ENCODE measurements at regions not wholly inside any gene's neighbourhood (a gene's known extent, or its start where the extent isn't known, plus 50 kb on each side); places are given as distances from the start of the nearest gene placed in this dataset.

DNA sequence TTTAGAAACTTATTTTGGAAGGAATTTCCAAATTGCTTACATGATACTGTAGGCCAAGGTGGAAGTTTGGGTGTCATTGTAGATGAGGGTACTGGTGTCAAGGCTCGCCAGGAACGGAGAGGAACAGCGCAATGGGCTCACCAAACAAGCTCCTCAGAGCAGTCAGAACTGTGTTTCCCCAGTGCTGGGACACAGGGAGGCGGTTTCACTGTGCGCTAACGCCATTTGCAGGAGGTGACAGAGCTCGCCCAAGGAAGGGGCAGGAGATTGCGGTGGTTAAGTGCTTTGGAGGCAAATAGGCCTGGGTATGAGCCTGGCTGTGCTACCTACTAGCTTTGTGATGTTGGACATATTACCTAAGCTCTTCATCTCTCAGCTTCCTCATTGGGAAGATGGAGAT is 57.3 kb downstream of the HHEX start:
- CTCF ChIA-PET, result no interaction called here
- TF ChIP-seq, protein P1, sequence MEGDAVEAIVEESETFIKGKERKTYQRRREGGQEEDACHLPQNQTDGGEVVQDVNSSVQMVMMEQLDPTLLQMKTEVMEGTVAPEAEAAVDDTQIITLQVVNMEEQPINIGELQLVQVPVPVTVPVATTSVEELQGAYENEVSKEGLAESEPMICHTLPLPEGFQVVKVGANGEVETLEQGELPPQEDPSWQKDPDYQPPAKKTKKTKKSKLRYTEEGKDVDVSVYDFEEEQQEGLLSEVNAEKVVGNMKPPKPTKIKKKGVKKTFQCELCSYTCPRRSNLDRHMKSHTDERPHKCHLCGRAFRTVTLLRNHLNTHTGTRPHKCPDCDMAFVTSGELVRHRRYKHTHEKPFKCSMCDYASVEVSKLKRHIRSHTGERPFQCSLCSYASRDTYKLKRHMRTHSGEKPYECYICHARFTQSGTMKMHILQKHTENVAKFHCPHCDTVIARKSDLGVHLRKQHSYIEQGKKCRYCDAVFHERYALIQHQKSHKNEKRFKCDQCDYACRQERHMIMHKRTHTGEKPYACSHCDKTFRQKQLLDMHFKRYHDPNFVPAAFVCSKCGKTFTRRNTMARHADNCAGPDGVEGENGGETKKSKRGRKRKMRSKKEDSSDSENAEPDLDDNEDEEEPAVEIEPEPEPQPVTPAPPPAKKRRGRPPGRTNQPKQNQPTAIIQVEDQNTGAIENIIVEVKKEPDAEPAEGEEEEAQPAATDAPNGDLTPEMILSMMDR (IDR thresholded peaks at IDR 0.05; ENCODE audit: insufficient read depth, low read length, missing control alignments), result no peak
- POLR2A ChIA-PET, result no interaction called here
- no peak overlapping the region for H3K4me3 ChIP-seq (ENCODE audit: low read depth, low read length)
- no peak for DNase-seq (ENCODE audit: low read depth, low spot score)

DNA sequence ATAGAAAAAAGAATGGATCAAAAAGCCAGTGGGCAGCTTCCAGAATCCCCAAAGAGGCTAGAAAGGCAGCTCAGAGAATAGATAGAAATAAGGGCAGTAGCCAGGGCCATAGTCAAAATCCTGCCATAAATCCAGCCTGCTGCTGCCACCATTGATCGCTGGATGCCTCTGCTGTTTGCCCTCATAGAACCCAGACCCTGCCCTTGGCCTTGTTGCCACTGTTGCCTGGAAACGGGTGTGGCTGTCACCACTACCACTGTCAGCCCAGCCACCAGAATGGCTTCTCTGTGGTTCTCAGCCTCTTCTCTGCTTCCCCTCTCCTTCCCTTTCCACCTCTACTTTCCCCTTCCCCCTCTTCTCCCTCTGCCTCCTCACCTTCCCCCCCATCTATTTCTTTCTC is 57.8 kb downstream of the HHEX start:
- no peak overlapping the region for H3K4me3 ChIP-seq (ENCODE audit: low read depth, low read length)
- POLR2A ChIA-PET, result no interaction called here
- CTCF ChIA-PET, result no interaction called here
- no peak for DNase-seq (ENCODE audit: low read depth, low spot score)
- TF ChIP-seq, protein P1 (IDR thresholded peaks at IDR 0.05; ENCODE audit: insufficient read depth, low read length, missing control alignments), result no peak

DNA sequence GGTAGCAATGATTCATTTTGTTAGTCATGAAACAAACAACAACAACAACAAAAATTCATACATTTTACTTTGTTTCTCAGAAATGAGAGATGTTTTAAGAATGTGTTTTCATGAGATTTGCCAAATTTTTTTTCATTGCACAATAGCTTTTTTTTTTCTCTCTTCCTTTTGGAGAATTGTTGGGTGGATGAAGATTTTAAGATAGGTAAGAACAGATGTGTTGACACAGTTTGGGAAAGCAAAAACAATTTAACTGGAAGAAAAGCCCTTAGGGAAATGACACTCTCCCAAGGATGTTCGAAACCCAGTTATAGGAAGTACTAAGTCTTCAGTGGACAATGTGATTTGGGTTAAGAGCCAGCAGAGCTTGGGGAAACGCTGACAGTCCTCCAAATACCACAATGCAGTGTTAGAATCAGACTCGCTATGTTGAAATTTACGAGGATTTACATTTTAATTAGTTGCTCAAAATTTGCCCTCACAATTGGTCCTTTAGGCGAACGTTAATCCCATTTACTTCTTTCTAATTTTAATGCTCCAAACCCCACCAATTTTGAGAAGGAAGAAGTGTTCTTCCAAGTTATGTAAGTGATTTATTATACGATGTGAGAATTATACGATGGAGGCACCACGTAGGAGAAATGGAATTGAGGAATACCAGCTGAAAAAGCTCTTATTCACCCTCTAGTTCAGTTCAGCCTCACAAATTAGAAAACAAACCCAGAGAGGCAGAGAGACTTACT is 61.2 kb downstream of the HHEX start:
- CTCF ChIA-PET, result no interaction called here
- POLR2A ChIA-PET, result no interaction called here
- TF ChIP-seq, protein P1 (IDR thresholded peaks at IDR 0.05; ENCODE audit: insufficient read depth, low read length, missing control alignments), result no peak

DNA sequence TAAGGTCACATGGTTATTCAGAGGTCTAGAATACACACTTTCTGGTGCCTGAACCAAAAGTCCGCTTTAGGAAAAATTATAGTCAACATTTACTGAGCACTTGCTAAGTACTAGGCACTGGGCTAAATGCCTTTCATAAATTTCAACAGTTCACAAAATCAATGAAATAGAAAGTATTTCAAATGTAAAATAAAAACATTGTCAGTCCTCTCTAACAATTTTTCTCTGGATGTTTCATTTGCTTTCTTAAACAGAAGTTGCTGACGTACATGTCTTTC is 61.7 kb downstream of the HHEX start:
- H3K4me3 ChIP-seq (ENCODE audit: low read depth, low read length), result no peak overlapping the region
- TF ChIP-seq, protein P1 (IDR thresholded peaks at IDR 0.05; ENCODE audit: insufficient read depth, low read length, missing control alignments), result no peak
- no peak for DNase-seq (ENCODE audit: low read depth, low spot score)
- POLR2A ChIA-PET, result no interaction called here
- CTCF ChIA-PET, result no interaction called here

More for the DNA sequence above, 61.2 kb downstream of the HHEX start:
- no peak for DNase-seq (ENCODE audit: low read depth, low spot score)
- no peak overlapping the region for H3K4me3 ChIP-seq (ENCODE audit: low read depth, low read length)

DNA sequence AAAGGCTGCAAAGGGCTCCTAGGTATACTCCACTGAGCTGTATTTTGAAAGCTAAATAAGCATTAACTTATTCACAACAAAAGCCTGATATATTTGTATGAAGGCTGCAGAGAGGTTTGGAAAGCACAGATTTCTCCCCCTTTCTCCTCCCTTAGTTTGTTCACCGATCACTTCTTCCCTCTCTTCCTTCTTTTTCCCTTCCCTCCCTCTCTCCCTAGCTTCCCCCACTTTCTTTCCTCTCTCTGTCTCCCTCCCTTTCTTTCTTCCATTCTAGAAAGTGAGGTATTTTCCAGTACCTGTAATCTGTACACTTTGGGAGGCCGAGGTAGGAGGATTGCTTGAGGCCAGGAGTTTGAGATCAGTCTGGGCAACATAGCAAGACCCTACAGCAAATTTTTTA is 62.1 kb downstream of the HHEX start:
- H3K4me3 ChIP-seq (ENCODE audit: low read depth, low read length), result no peak overlapping the region
- ChIA-PET POLR2A (no interaction called here), CTCF (no interaction called here)
- TF ChIP-seq, protein P1 (IDR thresholded peaks at IDR 0.05; ENCODE audit: insufficient read depth, low read length, missing control alignments), result no peak
- no peak for DNase-seq (ENCODE audit: low read depth, low spot score)

DNA sequence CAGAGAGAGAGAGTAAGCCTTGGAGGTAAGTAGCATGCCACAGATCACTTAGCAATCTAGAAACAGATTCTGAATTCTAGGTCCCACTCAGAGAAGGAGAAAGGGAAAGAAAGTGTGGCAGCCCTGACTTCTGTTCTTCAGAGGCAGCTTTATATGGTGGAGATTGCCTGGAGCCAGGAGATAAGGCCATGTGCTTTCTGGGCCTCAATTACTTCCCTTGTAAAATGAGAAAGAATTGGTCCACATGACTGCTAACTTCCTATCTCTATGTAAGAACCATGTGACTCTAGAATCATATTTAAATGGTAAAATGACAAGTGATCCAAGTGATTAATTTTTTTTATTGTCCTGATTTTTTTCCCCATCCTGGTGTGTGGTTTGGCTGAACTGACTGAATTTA is 64.1 kb downstream of the HHEX start:
- POLR2A ChIA-PET, result no interaction called here
- DNase-seq (ENCODE audit: low read depth, low spot score), result no peak
- TF ChIP-seq, protein P1 (IDR thresholded peaks at IDR 0.05; ENCODE audit: insufficient read depth, low read length, missing control alignments), result no peak
- CTCF ChIA-PET, result no interaction called here
- H3K4me3 ChIP-seq (ENCODE audit: low read depth, low read length), result no peak overlapping the region

All from AG04449 (cell line).